ENCODE measurements at regions not wholly inside any gene's neighbourhood (a gene's known extent, or its start where the extent isn't known, plus 50 kb on each side); places are given as distances from the start of the nearest gene placed in this dataset.

DNA sequence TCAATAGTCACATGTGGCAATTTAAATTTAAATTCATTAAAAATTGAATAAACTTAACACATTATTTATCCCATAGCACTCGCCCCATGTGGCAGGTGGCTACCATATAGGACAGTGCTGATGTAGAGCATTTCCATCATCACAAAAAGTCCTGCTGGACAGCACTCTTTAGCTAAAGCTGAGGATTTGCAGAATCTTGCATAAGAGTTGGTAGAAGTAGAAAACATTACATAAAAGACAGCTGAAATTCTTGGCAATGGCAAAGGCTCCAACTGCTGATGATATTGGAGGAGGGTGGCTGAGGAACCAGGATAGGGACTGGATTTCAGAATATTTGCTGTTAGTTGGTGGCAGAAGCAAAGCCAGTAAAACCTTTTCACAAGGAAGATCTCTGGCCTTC is 230.7 kb upstream of the SATB1 start:
- no peak for DNase-seq

DNA sequence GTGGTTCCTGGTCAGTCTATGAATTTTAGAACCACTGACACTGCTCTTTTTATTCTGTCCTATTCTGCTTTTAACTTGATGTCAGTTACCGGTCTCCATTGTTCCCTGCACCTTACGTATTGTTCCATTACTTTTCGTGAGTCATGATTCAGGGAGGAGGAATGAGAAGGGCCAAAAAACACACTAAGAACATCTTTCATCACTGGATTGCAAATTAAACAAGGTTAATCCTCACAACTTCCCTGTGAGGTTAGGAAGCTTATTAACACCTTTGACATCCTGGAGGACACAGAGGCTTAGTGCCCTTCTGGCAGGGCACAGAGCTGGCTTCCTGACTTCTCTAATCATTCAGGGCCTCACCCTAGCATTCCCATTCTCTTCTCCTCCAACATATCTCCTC is 227.6 kb upstream of the SATB1 start:
- no peaks in the 10 kb centered on the region for H3K9me3 ChIP-seq
- H3K27ac ChIP-seq: no peak overlapping the region
- TF ChIP-seq POLR2A (IDR thresholded peaks at IDR 0.05): no peak
- TF ChIP-seq CTCF (IDR thresholded peaks at IDR 0.05): no peak
- DNase-seq (no peak), ATAC-seq (no peak)
- intact Hi-C loops (cut with DNase I): no loop called here
- WGBS (ENCODE audit: insufficient coverage, low coverage, low lambda C conversion rate, missing lambda C conversion rate): 52% methylated on average over 3 of the region's 3 CpGs
- no peak overlapping the region for H3K4me3 ChIP-seq
- no peaks in the 10 kb centered on the region for H3K36me3 ChIP-seq
- no peaks in the 10 kb centered on the region for H3K27me3 ChIP-seq
- no peaks in the 10 kb centered on the region for H3K4me1 ChIP-seq

More for the DNA sequence above, 230.7 kb upstream of the SATB1 start:
- H3K27ac ChIP-seq: no peak overlapping the region
- no peak for ATAC-seq
- H3K4me3 ChIP-seq: no peak overlapping the region
- no peaks in the 10 kb centered on the region for H3K9me3 ChIP-seq
- no peaks in the 10 kb centered on the region for H3K27me3 ChIP-seq
- TF ChIP-seq CTCF (IDR thresholded peaks at IDR 0.05): no peak
- TF ChIP-seq POLR2A (IDR thresholded peaks at IDR 0.05): no peak
- intact Hi-C loops (cut with DNase I): no loop called here
- 22% methylated on average over 1 of the region's 1 CpG for WGBS (ENCODE audit: insufficient coverage, low coverage, low lambda C conversion rate, missing lambda C conversion rate)
- no peaks in the 10 kb centered on the region for H3K36me3 ChIP-seq
- no peaks in the 10 kb centered on the region for H3K4me1 ChIP-seq

DNA sequence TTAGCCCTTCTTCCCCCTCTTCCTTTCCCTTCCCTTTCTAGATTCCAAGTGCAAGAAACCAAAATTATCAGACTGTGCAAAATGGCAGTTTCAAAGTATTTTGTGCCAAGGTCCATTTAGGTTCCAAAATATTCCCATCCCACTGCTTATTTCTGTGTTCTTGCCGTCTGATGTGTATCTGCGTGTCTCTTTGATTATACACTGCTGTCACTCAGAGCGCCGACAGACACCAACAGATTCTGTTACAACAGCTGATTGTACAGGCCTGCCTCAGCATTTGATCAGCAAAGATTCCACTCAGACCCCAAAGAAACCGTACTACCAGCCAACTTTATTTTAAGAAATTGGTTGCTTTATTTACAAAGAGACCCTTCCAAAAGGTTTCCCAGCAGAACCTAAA is 225.6 kb upstream of the SATB1 start:
- no peaks in the 10 kb centered on the region for H3K4me1 ChIP-seq
- no peaks in the 10 kb centered on the region for H3K27me3 ChIP-seq
- no peak overlapping the region for H3K27ac ChIP-seq
- H3K36me3 ChIP-seq: no peaks in the 10 kb centered on the region
- no peak for ATAC-seq
- TF ChIP-seq CTCF (IDR thresholded peaks at IDR 0.05): no peak
- TF ChIP-seq POLR2A (IDR thresholded peaks at IDR 0.05): no peak
- H3K4me3 ChIP-seq: no peak overlapping the region
- no peaks in the 10 kb centered on the region for H3K9me3 ChIP-seq
- DNase-seq: no peak
- intact Hi-C loops (cut with DNase I): no loop called here
- 56% methylated on average over 5 of the region's 5 CpGs for WGBS (ENCODE audit: insufficient coverage, low coverage, low lambda C conversion rate, missing lambda C conversion rate)

GRCh38 chr3:18649666-18650363 is 224.7 kb upstream of the SATB1 start:
- ATAC-seq (no peak), DNase-seq (no peak)
- Histone ChIP-seq H3K27ac (no peak overlapping the region), H3K4me3 (no peak overlapping the region), H3K9me3 (no peaks in the 10 kb centered on the region), H3K27me3 (no peaks in the 10 kb centered on the region), H3K36me3 (no peaks in the 10 kb centered on the region), H3K4me1 (no peaks in the 10 kb centered on the region)
- TF ChIP-seq CTCF (IDR thresholded peaks at IDR 0.05) (no peak), POLR2A (IDR thresholded peaks at IDR 0.05) (no peak)
- WGBS (ENCODE audit: insufficient coverage, low coverage, low lambda C conversion rate, missing lambda C conversion rate): 29% methylated on average over 4 of the region's 4 CpGs
- intact Hi-C loops (cut with DNase I): no loop called here

Data from right lobe of liver (tissue), 6 donors.